Hematopoietic multipotent progenitor cell (in vitro differentiated cells): ENCODE measurements at regions not wholly inside any gene's neighbourhood (a gene's known extent, or its start where the extent isn't known, plus 50 kb on each side); places are given as distances from the start of the nearest gene placed in this dataset.
"Not testable (repeated sequence)": the region's sequence is repeated elsewhere in the genome, so short reads cannot be mapped to it uniquely, and the experiment has no call there.

Experiments
- DNase-seq, 3 donors: peaks; one replicate each; pipeline ENCODE4 v3.0.0-alpha.2; 2011 to 2015; ENCODE audit warnings: low read depth in 2 of 3, low spot score in 2 of 3

DNA sequence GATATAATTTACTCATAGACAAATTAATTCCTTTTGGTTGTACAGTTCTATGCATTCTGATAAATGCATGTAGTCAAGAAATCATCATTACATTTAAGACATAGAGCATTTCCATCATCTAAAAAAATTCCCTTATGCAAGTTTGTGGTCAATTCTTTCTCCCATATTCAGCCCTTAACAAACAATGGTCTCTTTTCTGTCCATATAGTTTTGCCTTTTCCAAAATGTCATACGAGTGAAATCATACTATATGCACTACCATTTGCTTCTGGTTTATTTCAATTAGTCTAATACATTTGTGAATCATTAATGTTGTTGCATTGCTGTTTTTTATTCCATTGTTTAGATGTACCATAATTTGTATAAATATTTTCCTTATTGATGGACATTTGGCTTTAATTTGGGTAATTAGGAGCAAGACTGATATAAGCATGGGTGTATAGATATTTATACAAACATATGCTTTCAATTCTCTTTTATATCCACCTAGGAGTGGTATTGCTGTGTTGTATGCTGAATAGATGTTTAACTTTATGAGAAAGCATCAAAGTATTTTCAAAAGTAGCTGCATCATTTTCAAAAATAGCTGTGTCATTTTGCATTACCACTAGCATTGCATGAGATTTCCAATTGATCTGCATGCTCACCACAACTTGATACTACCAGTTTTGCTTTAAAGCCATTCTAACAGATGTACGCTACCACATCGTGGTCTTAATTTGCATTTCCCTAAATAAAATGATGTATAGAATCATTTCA is 397.0 kb upstream of the ADAMTS5 start:
- no peak for DNase-seq

DNA sequence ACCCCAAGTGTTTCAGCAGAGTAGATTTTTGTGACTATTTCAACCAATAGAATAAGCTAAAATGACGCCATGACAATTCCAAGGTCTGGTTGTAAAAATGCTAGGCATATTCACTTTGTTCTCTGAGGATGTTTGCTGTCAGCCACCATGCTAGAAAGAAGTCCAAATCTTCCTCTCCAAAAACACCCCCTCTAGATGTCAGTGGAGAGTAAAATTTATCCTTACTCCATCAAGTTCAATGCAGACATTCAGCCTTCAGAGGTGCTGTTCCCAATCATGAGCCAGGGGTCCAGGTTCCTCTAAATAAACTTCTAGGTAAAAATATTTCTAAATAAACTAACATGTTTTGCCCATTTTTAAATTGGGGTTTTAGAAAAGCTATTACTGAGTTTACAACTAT is 395.4 kb upstream of the ADAMTS5 start:
- no peak for DNase-seq

DNA sequence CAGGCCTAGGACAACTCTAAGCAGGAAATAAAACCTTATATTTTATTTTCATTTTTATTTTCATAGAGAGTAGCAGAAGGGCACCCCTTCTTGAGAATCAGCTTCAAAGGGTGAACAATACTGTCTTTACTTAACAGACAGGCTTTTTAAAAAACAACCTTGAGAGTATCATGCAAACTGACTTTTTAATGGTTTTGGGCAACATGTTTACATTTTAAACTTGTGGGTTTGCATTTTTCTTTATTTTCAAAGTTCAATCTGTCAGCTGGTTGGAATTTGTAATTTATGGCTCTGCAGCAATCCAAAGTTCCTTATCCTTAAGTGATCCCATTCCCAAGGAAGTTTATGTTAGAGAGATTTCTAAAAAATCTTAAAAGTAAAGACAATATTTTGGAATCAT is 392.3 kb upstream of the ADAMTS5 start:
- DNase-seq, result no peak

DNA sequence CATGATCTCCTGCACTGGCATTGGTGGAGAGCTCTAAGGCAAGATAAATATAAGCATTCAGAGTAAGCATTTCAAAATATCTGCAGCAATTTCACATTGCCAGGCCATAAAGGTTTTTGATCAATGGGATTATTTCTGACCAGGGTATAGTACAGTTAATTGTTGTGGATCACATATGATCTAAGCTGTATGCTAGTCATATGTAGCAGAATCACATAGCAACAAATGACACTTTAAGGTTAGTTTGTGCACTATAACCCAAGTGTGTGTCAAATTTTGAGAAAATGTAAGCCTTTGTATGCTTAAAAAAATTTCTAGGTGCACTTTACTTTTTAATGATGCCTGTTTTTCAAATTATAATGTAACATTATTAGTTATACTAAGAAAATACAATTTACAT is 386.0 kb upstream of the ADAMTS5 start:
- DNase-seq, result no peak

DNA sequence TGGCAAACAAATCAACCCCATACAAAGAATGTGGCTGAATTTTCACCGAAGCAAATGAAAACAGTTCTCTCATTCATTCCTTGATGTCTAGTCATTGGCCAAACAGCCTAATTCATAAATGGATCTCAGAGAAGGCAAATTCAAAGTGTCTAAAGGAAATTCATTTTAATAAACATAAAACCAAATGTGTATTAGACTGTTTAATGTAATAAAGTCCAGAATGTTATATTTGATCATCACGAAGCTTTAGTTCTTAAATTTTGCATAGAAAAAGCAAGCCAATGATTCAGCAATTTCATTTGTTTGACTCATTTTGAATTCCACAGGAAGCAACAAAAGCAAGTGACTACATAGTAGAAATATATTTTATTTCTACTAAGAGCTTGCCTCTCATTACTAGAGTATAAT is 379.2 kb upstream of the ADAMTS5 start:
- DNase-seq, result no peak

DNA sequence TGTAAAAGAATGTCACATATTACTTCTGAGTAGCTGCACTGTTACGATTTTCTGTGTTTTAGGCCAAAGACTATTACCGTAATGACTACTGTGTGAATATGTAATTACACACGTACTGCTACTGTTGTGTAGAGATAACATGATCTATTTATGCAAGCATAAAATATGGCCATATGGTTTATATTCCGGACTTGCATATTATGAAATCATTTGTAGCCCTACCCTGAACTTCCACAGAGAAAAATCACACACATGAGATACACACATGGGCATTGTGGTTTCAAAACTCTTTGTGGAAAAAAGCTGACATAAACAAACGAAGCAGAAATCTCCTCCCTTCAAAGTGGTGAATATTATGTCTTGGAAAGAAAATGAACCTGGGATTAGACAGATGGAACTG is 373.0 kb upstream of the ADAMTS5 start:
- no peak for DNase-seq

DNA sequence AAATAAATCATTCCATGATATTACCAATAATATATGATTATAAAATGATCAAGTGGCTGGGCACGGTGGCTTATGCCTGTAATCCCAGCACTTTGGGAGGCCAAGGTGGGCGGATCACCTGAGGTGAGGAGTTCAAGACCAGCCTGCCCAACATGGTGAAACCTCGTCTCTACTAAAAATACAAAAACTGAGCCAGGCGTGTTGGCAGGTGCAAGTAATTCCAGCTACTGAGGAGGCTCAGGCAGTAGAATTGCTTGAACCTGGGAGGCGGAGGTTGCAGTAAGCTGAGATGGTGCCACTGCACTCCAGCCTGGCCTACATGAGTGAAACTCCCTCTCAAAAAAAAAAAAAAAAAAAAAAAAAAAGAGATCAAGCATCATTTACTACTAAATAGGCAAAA is 371.1 kb upstream of the ADAMTS5 start:
- DNase-seq, result not testable (repeated sequence)

DNA sequence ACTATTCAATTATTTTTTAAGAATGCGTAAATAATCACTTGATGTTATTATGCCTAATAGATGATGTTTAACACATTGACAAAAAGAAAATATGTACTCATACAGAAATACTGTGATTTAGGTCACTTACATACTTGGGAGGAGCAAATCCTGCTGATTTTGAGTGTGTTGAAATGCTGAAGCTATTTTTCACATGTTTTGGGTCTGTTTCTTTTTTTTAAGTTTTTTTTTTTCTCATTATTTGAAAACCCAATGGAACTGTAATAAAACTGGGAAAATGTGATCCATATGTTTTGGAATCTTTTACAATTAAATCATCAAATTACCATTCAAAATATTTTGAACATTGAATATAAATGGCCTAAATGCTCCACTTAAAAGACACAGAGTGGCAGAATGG is 366.2 kb upstream of the ADAMTS5 start:
- no peak for DNase-seq

DNA sequence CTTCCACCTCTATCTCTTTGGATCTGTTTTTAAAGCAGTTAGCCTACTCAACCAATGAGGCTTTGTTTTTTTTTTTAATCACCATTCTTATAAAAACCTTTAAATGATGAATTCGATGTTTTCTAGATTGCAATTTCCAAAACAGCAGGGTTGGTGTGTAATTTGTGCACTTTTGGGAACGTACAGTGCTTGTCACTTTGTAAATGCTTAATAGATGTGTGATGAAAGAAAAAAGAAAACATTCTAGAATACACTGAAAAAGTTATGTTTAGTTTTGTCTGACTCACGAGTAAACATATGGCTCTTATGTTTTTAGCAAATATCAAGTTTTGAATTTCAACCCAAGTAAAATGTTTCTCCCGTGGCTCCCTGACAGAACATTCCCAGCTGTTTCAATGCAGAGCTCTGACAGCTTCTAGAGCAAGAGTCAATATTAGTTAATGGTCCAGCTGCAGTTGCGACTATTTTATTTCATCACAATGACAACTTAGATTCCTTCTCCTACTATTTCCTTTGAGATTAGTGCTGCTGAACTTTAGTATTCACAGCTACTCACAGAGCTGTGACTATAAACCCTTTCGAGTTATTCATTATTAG is 362.5 kb upstream of the ADAMTS5 start:
- no peak for DNase-seq

DNA sequence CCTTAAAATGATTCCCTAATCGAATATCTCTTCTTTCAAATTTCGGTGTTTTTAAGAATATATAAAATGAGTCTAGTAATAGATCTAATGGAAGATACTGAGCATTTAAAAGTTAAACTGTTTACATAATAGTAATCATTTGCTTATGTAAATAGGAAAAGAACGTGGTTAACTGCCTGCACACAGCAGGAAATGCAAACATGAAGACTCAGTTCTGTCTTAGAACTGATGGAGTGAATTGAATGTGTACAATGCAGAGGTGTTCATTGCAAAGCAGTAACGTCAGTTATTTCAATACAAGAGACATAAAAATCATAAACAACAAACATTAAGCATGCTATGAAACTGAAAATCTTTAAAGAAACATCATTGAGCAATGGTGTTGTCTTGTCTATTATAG is 359.4 kb upstream of the ADAMTS5 start:
- no peak for DNase-seq

DNA sequence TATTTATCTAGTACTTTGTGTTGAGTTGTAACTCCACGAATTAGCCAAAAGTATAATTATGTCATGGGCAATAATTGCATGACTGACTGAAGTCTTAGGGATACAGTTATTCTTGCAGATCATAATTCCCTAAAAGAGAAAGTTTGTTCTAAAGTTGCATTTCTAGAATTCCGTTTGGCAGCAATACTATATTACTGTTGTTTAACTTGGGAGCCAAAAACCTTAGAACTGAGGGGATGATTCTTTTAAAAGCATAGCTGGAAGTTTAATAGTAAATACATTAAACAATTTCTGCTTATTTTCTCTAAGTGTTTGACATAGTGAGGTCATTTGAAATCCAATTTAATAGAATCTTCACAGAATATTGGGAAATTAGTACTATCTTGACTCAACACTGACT is 356.4 kb upstream of the ADAMTS5 start:
- no peak for DNase-seq

DNA sequence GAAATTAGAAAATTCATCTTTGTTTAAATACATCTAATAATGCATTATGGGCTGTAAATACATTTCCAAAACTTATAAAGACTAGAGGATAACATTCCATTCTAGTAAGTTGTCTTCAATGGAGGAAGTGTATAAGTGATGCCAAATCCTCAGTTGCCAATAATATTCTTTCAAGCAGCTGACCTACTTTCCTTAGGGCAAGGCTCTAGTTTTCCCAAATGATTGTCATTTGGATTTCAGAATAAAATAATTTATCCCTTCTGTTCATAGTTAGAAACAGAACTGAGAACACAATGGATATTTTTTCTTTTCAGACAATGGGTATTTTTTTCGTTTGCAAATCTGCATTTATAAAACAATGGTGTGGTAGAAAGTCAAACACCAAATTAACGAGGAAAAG is 354.9 kb upstream of the ADAMTS5 start:
- DNase-seq, result no peak

DNA sequence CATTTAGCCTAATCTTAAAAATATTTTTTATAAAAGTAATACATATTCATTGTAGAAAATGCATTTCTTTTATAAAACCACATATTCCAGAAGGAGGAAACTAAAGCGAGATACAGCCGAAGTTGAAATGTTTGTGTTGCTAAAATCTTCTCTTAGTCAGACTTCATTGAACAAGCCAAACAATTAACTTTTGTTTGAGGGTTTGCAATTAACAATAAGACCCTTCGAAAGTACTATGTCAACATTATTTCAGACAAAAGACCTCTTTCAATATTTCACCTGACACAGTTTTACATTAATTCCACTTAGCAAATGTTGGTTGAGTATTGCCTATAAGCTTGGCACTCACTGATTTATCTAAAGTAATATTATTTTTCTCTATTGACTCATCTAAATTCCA is 354.0 kb upstream of the ADAMTS5 start:
- no peak for DNase-seq

DNA sequence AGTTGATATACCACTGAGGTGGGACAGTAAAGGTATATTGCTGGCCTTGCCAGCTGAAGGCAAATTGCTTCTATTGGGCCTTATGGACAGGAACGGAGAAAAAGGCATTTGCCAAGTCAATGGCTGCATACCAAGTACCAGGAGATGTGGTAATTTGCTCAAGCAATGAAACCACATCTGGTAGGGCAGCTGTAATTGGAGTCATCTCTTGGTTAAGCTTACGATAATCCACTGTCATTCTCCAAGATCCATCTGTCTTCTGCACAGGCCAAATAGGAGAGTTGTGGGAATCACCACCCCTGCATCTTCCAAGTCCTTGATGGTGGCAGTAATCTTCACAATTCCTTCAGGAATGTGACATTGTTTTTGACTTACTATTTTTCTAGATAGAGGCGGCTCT is 350.7 kb upstream of the ADAMTS5 start:
- not testable (repeated sequence) for DNase-seq

DNA sequence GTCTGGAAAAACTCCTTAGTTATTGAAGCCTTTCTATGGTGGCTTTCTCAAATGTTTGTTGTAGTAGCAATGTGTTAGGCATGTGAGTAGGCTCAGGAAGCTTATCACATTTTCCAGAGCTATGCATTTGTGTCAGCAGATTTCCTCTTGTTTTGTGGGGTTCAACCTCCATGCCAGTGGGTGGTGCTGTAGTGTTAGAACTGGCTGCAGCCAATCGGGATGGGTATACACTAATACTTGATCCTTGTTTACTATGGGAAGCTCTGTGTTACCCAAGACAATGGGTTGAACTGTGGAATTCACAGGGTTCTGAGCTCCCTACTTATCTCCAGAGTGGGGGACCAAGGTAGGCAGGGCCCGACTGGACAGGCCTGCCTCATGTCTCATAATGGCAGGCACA is 348.5 kb upstream of the ADAMTS5 start:
- no peak for DNase-seq

DNA sequence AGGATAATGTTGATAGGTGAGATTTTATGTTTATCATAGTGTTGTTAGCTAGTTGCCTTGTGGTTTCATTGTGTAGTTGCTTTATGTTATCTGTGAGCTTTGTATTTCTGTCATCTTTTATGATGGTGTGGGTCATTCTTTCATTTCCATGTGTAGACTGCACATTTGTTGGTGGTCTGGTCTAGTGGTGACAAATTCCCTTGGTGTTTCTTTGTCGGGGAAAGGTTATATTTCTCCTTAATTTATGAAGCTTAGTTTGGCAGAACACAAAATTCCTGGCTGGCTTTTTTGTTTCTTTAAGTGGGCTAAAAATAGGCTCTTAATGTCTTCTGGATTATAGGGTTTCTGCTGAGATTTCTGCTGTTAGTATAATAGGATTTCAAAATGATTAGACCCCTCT is 347.2 kb upstream of the ADAMTS5 start:
- DNase-seq, result no peak

DNA sequence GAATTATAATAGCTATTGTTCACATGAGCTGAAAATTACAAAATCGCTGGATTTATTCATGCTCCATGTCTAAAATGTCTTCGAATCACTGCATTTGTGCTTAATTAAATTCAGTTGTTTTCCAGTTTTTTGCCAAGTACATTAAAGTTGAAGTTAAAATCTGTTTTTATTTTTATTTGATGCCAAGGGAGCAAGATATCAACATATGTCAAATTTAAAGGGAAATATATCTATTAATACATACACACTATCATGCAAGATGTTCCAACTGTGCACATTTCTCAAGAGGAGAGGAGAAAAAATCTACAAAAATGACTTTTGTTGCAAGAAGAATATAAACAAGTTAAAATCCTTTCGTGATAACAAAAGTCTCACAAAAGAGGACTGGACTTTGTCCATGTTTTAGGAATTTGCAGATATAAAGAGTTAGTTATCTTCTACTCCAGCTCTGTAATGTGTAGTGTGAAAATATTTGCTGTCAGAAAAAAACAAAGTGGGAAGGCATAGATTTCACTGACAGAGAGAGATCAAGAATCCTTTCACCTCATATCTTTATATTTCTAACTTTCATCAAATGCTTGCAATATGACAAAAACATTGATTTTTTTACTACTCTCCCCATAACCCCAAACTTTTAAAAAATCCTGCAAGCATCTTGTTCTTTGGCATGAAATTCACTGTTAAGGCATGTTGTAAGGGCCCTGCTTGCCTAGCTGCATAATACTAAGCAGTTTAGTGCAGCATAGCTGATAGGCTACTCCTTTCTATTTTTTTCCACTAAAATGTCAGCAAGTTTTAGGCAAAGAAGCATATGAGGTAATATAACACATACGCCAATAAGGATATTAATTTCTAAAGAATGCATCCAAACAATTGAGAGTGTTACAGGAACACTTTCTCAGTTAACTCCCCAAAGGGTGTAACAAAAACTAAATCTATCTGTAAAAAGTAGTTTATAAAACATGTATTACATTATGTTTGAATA is 340.2 kb upstream of the ADAMTS5 start:
- DNase-seq, result no peak

DNA sequence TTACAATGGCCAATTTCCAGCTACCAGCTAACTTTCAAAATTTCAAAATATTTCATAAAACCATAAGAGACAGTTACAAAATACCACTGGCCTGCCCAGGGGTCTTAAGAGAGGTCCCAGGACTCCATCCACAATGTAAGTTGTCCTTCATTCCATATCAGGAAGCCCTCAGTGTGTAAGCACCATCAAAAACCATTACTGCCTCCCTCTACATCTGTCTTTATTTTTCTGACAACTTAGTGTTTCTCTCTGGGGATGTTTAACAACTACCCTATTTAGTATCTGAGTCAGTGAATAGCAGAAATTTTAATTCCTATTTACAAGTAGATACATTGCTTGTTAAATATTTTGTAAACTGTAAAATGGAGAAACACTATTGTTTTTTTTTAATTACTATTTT is 339.3 kb upstream of the ADAMTS5 start:
- DNase-seq, result no peak

DNA sequence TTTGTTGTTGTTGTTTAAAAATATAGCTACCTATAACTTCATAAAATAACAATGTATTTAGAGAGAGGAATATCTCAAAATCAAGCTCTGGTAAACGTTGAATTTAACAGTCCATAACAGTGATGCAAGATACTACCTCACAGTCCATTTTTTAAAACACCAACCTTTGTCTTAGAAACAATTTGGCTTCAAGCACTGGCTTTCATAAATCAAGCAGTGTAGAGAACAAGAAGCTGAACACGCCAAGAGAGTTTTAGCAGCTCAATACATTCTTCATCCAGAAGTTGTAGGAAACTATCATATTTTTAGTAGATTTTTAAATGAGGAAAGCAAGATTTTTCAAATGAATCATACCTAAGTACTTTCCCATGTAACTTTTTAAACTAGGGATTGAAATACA is 334.3 kb upstream of the ADAMTS5 start:
- DNase-seq, result no peak

DNA sequence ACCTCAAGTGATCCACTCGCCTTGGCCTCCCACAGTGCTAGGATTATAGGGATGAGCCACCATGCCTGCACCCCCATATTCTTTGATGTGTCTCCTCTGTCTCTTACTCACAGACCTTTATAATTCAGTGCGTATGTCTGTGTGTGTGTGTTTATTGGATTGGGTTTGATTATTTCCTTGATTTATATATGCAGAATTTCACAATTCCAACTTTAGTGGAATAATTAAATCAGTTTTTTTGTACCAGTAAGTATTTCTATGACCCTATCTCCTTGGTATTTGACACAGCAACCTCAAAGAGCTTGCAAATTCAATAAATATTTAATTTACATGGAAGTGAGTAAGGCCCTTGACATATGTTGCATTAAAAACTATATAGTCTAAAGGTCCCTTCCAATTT is 333.9 kb upstream of the ADAMTS5 start:
- DNase-seq, result no peak

DNA sequence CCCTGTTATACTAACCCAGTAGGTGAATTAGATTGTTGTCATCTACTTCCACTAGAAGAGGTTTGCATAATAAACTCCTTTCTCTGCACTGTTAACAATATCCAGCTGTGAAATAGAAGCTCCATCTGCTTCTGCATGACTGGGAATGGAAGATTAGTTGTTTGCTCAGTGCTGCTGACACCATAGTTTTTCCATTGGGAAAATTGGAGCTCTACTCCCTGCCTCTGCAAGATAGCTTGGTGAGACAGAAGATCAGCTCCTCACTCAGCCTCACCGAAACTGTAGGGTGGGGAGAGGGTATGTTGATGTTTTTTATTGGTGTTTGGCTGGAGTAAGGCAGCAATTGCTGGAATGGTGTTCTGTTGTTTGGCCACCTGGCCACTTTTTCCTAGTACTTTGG is 331.6 kb upstream of the ADAMTS5 start:
- DNase-seq, result no peak

DNA sequence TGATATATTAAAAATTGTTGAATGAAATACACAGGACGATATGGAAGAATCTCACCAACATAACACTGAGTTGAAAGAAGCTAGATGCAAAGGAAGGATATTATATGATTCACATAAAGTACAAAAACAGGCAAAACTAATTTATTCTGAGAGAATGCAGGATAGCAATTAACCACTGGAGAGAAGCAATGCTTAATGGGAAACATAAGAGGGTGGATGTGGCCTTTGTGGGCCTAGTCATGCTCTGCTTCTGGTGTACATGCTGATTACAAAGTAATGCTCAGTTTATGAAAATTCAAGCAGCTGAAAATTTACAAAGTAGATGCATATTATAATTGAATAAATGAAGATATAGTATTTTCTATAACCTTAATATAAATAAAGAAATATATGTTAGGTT is 326.4 kb upstream of the ADAMTS5 start:
- DNase-seq, result no peak
